Osteoblast (primary cell): ENCODE measurements at regions not wholly inside any gene's neighbourhood (a gene's known extent, or its start where the extent isn't known, plus 50 kb on each side); places are given as distances from the start of the nearest gene placed in this dataset.
A peak's percentile ranks its signal among the peaks of the same experiment; 100 is the strongest.
"Not testable (repeated sequence)": the region's sequence is repeated elsewhere in the genome, so short reads cannot be mapped to it uniquely, and the experiment has no call there.

Source experiments
- DNase-seq: peaks from one replicate; pipeline ENCODE4 v3.0.0; 2011; ENCODE audit warnings: low spot score, mixed read lengths; ENCODE audit not compliant: insufficient read length; ENCODE audit errors: missing footprints
- H2AFZ ChIP-seq: 2 replicates; pipeline ENCODE4 v1.6.0; 2011; ENCODE audit warnings: mild to moderate bottlenecking, low read length
- H3K27ac ChIP-seq: 2 replicates; pipeline ENCODE4 v1.5.1; 2011; ENCODE audit warnings: mild to moderate bottlenecking, low read depth, low read length, moderate library complexity
- H3K27me3 ChIP-seq: 2 replicates; pipeline ENCODE4 v1.6.0; 2012; ENCODE audit warnings: mild to moderate bottlenecking, control low read depth, inconsistent platforms, low read length, moderate library complexity; ENCODE audit not compliant: insufficient read depth
- H3K36me3 ChIP-seq: 2 replicates; pipeline ENCODE4 v1.5.1; 2011; ENCODE audit warnings: mild to moderate bottlenecking, low read length, control low read depth, moderate library complexity; ENCODE audit not compliant: insufficient read depth
- H3K4me1 ChIP-seq: 2 replicates; pipeline ENCODE4 v1.5.1; 2011; ENCODE audit warnings: mild to moderate bottlenecking, low read length, control low read depth, moderate library complexity; ENCODE audit not compliant: insufficient read depth
- H3K4me2 ChIP-seq: 2 replicates; pipeline ENCODE4 v1.6.0; 2011; ENCODE audit warnings: mild to moderate bottlenecking, low read length; ENCODE audit not compliant: insufficient read depth
- H3K4me3 ChIP-seq: fragments of 200-600 bp; sonication (generic); 3 replicates; pipeline ENCODE4 v1.5.1; 2012; ENCODE audit warnings: mild to moderate bottlenecking, low read length, inconsistent platforms; ENCODE audit not compliant: insufficient read depth
- H3K79me2 ChIP-seq: 2 replicates; pipeline ENCODE4 v1.6.0; 2012; ENCODE audit warnings: mild to moderate bottlenecking, low read length, control low read depth, inconsistent platforms; ENCODE audit not compliant: insufficient read depth
- H3K9me3 ChIP-seq: 2 replicates; pipeline ENCODE4 v1.5.1; 2011; ENCODE audit warnings: low read depth, low read length, control low read depth
- H4K20me1 ChIP-seq: 2 replicates; pipeline ENCODE4 v1.6.0; 2012; ENCODE audit warnings: mild to moderate bottlenecking, low read length, control low read depth; ENCODE audit not compliant: insufficient read depth
- CTCF ChIP-seq: IDR thresholded peaks from 2 replicates; pipeline ENCODE4 v1.5.1; 2011; ENCODE audit warnings: mild to moderate bottlenecking, low read depth, low read length, moderate library complexity; ENCODE audit errors: extremely low read depth

- DNase-seq, H2AFZ ChIP-seq, H3K4me3 ChIP-seq, H3K36me3 ChIP-seq, H3K27ac ChIP-seq, H4K20me1 ChIP-seq, H3K9me3 ChIP-seq, H3K79me2 ChIP-seq, H3K4me2 ChIP-seq, H3K27me3 ChIP-seq, H3K4me1 ChIP-seq: not testable (repeated sequence)
Observed at GRCh38 chr7:97928844-97929243, 56.6 kb upstream of the ASNS start.

GRCh38 chr7:97927790-97928748 lies 55.9 kb upstream of the ASNS start:
- H3K4me1 ChIP-seq, H3K27ac ChIP-seq, H2AFZ ChIP-seq, H3K9me3 ChIP-seq, H3K79me2 ChIP-seq, H3K36me3 ChIP-seq, H4K20me1 ChIP-seq, H3K27me3 ChIP-seq: not testable (repeated sequence)
- H3K4me3 ChIP-seq = peak overlapping the region; percentile 62
- peak; percentile 41 for TF ChIP-seq CTCF
- H3K4me2 ChIP-seq = peak overlapping the region; percentile 73
- DNase-seq = peak; percentile 90
